T-helper 2 cell treated with Interferon-gamma antibody and Interleukin-4, amounts not matched to agents 5 μg/mL and 100 μg/mL, for 36 hours (primary cell): ENCODE measurements at regions not wholly inside any gene's neighbourhood (a gene's known extent, or its start where the extent isn't known, plus 50 kb on each side); places are given as distances from the start of the nearest gene placed in this dataset.
"Not testable (repeated sequence)": the region's sequence is repeated elsewhere in the genome, so short reads cannot be mapped to it uniquely, and the experiment has no call there.

Source experiments
- DNase-seq: peaks from one replicate; pipeline ENCODE4 v3.0.0; 2021; ENCODE audit warnings: low spot score
- H3K27ac Mint-ChIP-seq: one replicate; pipeline ENCODE4 v1.8.0; 2021; ENCODE audit warnings: mild to moderate bottlenecking, mixed read lengths
- H3K27me3 Mint-ChIP-seq: one replicate; pipeline ENCODE4 v1.8.0; 2021; ENCODE audit warnings: low read depth, mixed read lengths
- H3K36me3 Mint-ChIP-seq: one replicate; pipeline ENCODE4 v1.8.0; 2021; ENCODE audit warnings: low read depth, mixed read lengths
- H3K4me1 Mint-ChIP-seq: one replicate; pipeline ENCODE4 v1.8.0; 2021; ENCODE audit warnings: low read depth, mixed read lengths
- H3K4me3 Mint-ChIP-seq: one replicate; pipeline ENCODE4 v1.8.0; 2022; ENCODE audit warnings: mild to moderate bottlenecking, moderate library complexity, mixed read lengths
- H3K9me3 Mint-ChIP-seq: one replicate; pipeline ENCODE4 v1.8.0; 2021; ENCODE audit warnings: mixed read lengths

- no peak overlapping the region for H3K4me3 Mint-ChIP-seq
- no peaks in the 10 kb centered on the region for H3K9me3 Mint-ChIP-seq
- H3K27me3 Mint-ChIP-seq: no peaks in the 10 kb centered on the region
- no peak for DNase-seq
- H3K36me3 Mint-ChIP-seq: no peaks in the 10 kb centered on the region
- H3K27ac Mint-ChIP-seq: no peak overlapping the region
- peaks cover 2% of the 10 kb centered on the region for H3K4me1 Mint-ChIP-seq
Observed at GRCh38 chr1:241447031-241447644, 72.4 kb downstream of the FH start.

- no peak overlapping the region for H3K4me3 Mint-ChIP-seq
- H3K36me3 Mint-ChIP-seq: no peaks in the 10 kb centered on the region
- peaks cover 2% of the 10 kb centered on the region for H3K4me1 Mint-ChIP-seq
- H3K27ac Mint-ChIP-seq: no peak overlapping the region
- DNase-seq: no peak
- H3K27me3 Mint-ChIP-seq: no peaks in the 10 kb centered on the region
- H3K9me3 Mint-ChIP-seq: no peaks in the 10 kb centered on the region
Observed at GRCh38 chr1:241444836-241445235, 74.7 kb downstream of the FH start.

GRCh38 chr1:241443561-241443960 is 76.0 kb downstream of the FH start:
- Mint-ChIP-seq H3K27ac (no peak overlapping the region), H3K36me3 (no peaks in the 10 kb centered on the region), H3K27me3 (no peaks in the 10 kb centered on the region), H3K9me3 (no peaks in the 10 kb centered on the region), H3K4me3 (no peak overlapping the region), H3K4me1 (peaks cover 2% of the 10 kb centered on the region)
- no peak for DNase-seq

- Mint-ChIP-seq H3K27ac (no peak overlapping the region), H3K4me3 (no peak overlapping the region), H3K27me3 (no peaks in the 10 kb centered on the region), H3K4me1 (peaks cover 2% of the 10 kb centered on the region), H3K9me3 (no peaks in the 10 kb centered on the region), H3K36me3 (no peaks in the 10 kb centered on the region)
- DNase-seq: no peak
Observed at GRCh38 chr1:241442686-241443085, 76.9 kb downstream of the FH start.

GRCh38 chr1:241440904-241441303 is 78.7 kb downstream of the FH start:
- no peaks in the 10 kb centered on the region for H3K27me3 Mint-ChIP-seq
- no peaks in the 10 kb centered on the region for H3K9me3 Mint-ChIP-seq
- no peak overlapping the region for H3K4me3 Mint-ChIP-seq
- no peaks in the 10 kb centered on the region for H3K36me3 Mint-ChIP-seq
- no peak overlapping the region for H3K27ac Mint-ChIP-seq
- DNase-seq: no peak
- peaks cover 2% of the 10 kb centered on the region for H3K4me1 Mint-ChIP-seq

- H3K27ac Mint-ChIP-seq, H3K4me3 Mint-ChIP-seq, DNase-seq, H3K36me3 Mint-ChIP-seq, H3K27me3 Mint-ChIP-seq, H3K9me3 Mint-ChIP-seq, H3K4me1 Mint-ChIP-seq: not testable (repeated sequence)
Observed at GRCh38 chr1:241438686-241439085, 80.9 kb downstream of the FH start.

- H3K27ac Mint-ChIP-seq: no peak overlapping the region
- H3K27me3 Mint-ChIP-seq: peaks cover 15% of the 10 kb centered on the region
- no peaks in the 10 kb centered on the region for H3K9me3 Mint-ChIP-seq
- no peak for DNase-seq
- H3K4me3 Mint-ChIP-seq: no peak overlapping the region
- H3K36me3 Mint-ChIP-seq: no peaks in the 10 kb centered on the region
- no peaks in the 10 kb centered on the region for H3K4me1 Mint-ChIP-seq
Observed at GRCh38 chr1:241432241-241432640, 75.2 kb upstream of the RGS7 start.

GRCh38 chr1:241425091-241425490 is 68.1 kb upstream of the RGS7 start:
- not testable (repeated sequence) for H3K27ac Mint-ChIP-seq, H3K4me1 Mint-ChIP-seq, H3K9me3 Mint-ChIP-seq, DNase-seq, H3K36me3 Mint-ChIP-seq
- Mint-ChIP-seq H3K27me3 (peaks cover 68% of the 10 kb centered on the region), H3K4me3 (peak overlapping the region; percentile 62)

- H3K9me3 Mint-ChIP-seq: no peaks in the 10 kb centered on the region
- no peak overlapping the region for H3K27ac Mint-ChIP-seq
- peaks cover 66% of the 10 kb centered on the region for H3K27me3 Mint-ChIP-seq
- no peak overlapping the region for H3K4me3 Mint-ChIP-seq
- DNase-seq: no peak
- no peaks in the 10 kb centered on the region for H3K36me3 Mint-ChIP-seq
- peaks cover 1% of the 10 kb centered on the region for H3K4me1 Mint-ChIP-seq
Observed at GRCh38 chr1:241424480-241424971, 67.5 kb upstream of the RGS7 start.

GRCh38 chr1:241423541-241424479 is 66.8 kb upstream of the RGS7 start:
- no peaks in the 10 kb centered on the region for H3K36me3 Mint-ChIP-seq
- no peak for DNase-seq
- H3K4me1 Mint-ChIP-seq: peaks cover 1% of the 10 kb centered on the region
- peaks cover 64% of the 10 kb centered on the region for H3K27me3 Mint-ChIP-seq
- peak overlapping the region; percentile 43 for H3K4me3 Mint-ChIP-seq
- H3K27ac Mint-ChIP-seq: no peak overlapping the region
- H3K9me3 Mint-ChIP-seq: no peaks in the 10 kb centered on the region

GRCh38 chr1:241422470-241422869 is 65.5 kb upstream of the RGS7 start:
- Mint-ChIP-seq H3K4me3 (no peak overlapping the region), H3K4me1 (peaks cover 1% of the 10 kb centered on the region), H3K36me3 (no peaks in the 10 kb centered on the region), H3K27ac (no peak overlapping the region), H3K9me3 (no peaks in the 10 kb centered on the region), H3K27me3 (peaks cover 55% of the 10 kb centered on the region)
- DNase-seq: no peak

GRCh38 chr1:241419986-241420385 is 63.0 kb upstream of the RGS7 start:
- no peak overlapping the region for H3K27ac Mint-ChIP-seq
- H3K27me3 Mint-ChIP-seq: peaks cover 31% of the 10 kb centered on the region
- no peaks in the 10 kb centered on the region for H3K36me3 Mint-ChIP-seq
- no peaks in the 10 kb centered on the region for H3K9me3 Mint-ChIP-seq
- peaks cover 1% of the 10 kb centered on the region for H3K4me1 Mint-ChIP-seq
- DNase-seq: no peak
- H3K4me3 Mint-ChIP-seq: no peak overlapping the region

GRCh38 chr1:241417258-241417657 is 60.3 kb upstream of the RGS7 start:
- H3K36me3 Mint-ChIP-seq: no peaks in the 10 kb centered on the region
- no peak overlapping the region for H3K4me3 Mint-ChIP-seq
- peaks cover 16% of the 10 kb centered on the region for H3K27me3 Mint-ChIP-seq
- H3K27ac Mint-ChIP-seq: no peak overlapping the region
- DNase-seq: no peak
- no peaks in the 10 kb centered on the region for H3K9me3 Mint-ChIP-seq
- H3K4me1 Mint-ChIP-seq: no peaks in the 10 kb centered on the region

GRCh38 chr1:241413974-241414373 is 57.0 kb upstream of the RGS7 start:
- no peaks in the 10 kb centered on the region for H3K4me1 Mint-ChIP-seq
- no peaks in the 10 kb centered on the region for H3K27me3 Mint-ChIP-seq
- no peaks in the 10 kb centered on the region for H3K9me3 Mint-ChIP-seq
- H3K27ac Mint-ChIP-seq: no peak overlapping the region
- DNase-seq: no peak
- no peaks in the 10 kb centered on the region for H3K36me3 Mint-ChIP-seq
- H3K4me3 Mint-ChIP-seq: no peak overlapping the region
